Breast epithelium (tissue), 4 donors: ENCODE measurements at regions not wholly inside any gene's neighbourhood (a gene's known extent, or its start where the extent isn't known, plus 50 kb on each side); places are given as distances from the start of the nearest gene placed in this dataset.

Experiments used
- DNase-seq, 2 donors: peaks; one replicate each; pipeline ENCODE4 v3.0.0-alpha.2; 2019; ENCODE audit warnings: low spot score in 2 of 2
- H3K27ac ChIP-seq, 2 donors: fragments of 200-600 bp; sonication (generic) in 1 of 2; one replicate each; pipeline ENCODE4 v1.5.1; 2016 to 2019; ENCODE audit warnings: mild to moderate bottlenecking in 1 of 2
- H3K27me3 ChIP-seq, 2 donors: fragments of 200-600 bp; sonication (generic) in 1 of 2; one replicate each; pipeline versions ENCODE4 v1.5.1 to v1.6.0; 2017 to 2019; ENCODE audit warnings: control low read depth in 1 of 2, mild to moderate bottlenecking in 1 of 2
- H3K36me3 ChIP-seq: fragments of 200-600 bp; one replicate; pipeline ENCODE4 v1.5.1; 2019
- H3K4me1 ChIP-seq, 2 donors: fragments of 200-600 bp; sonication (generic); one replicate each; pipeline ENCODE4 v1.5.1; 2016 to 2019; ENCODE audit warnings: control low read depth in 1 of 2
- H3K4me3 ChIP-seq, 3 donors: fragments of 200-600 bp; sonication (generic); 1 replicate in 2 of 3; 2 replicates in 1 of 3; pipeline ENCODE4 v1.5.1; 2016 to 2019; ENCODE audit warnings: mild to moderate bottlenecking in 3 of 3, moderate library complexity in 2 of 3
- H3K9me3 ChIP-seq, 2 donors: fragments of 200-600 bp; sonication (generic) in 1 of 2; one replicate each; pipeline ENCODE4 v1.5.1; 2016 to 2019; ENCODE audit warnings: control low read depth in 1 of 2
- CTCF ChIP-seq, 3 donors: fragments of 450-650 bp; IDR thresholded peaks; one replicate each; pipeline ENCODE4 v1.5.1; 2016 to 2017; ENCODE audit warnings: antibody characterized with exemption in 3 of 3, mild to moderate bottlenecking in 3 of 3, moderate library complexity in 3 of 3
- POLR2A ChIP-seq: fragments of 450-650 bp; IDR thresholded peaks from one replicate; pipeline ENCODE4 v1.6.1; 2016; ENCODE audit warnings: antibody characterized with exemption, mild to moderate bottlenecking, moderate library complexity
- POLR2AphosphoS5 ChIP-seq, 3 donors: sonication (generic); formaldehyde crosslinking; IDR thresholded peaks; one replicate each; pipeline ENCODE4 v1.6.1; 2017; ENCODE audit warnings: antibody characterized with exemption in 3 of 3
- intact Hi-C: fragments of 100-400 bp; cut with DNase I; formaldehyde crosslinking; loops from one replicate; pipeline ENCODE4 v1.15.1; 2023; ENCODE audit warnings: low total_unique reads

- no peaks in the 10 kb centered on the region for H3K9me3 ChIP-seq
- no peaks in the 10 kb centered on the region for H3K36me3 ChIP-seq
- TF ChIP-seq CTCF (IDR thresholded peaks at IDR 0.05) (no peak), POLR2AphosphoS5 (IDR thresholded peaks at IDR 0.05) (no peak), POLR2A (no peak)
- no peaks in the 10 kb centered on the region for H3K4me1 ChIP-seq
- H3K4me3 ChIP-seq: no peak overlapping the region
- no peak overlapping the region for H3K27ac ChIP-seq
- DNase-seq: no peak
- intact Hi-C loops: no loop called here
- no peaks in the 10 kb centered on the region for H3K27me3 ChIP-seq
These were observed 76.4 kb upstream of the DRD2 start for GRCh38 chr11:113551645-113552044.

- Histone ChIP-seq H3K9me3 (no peaks in the 10 kb centered on the region), H3K27ac (no peak overlapping the region), H3K4me1 (no peaks in the 10 kb centered on the region), H3K36me3 (no peaks in the 10 kb centered on the region), H3K27me3 (no peaks in the 10 kb centered on the region), H3K4me3 (no peak overlapping the region)
- TF ChIP-seq CTCF (IDR thresholded peaks at IDR 0.05): no peak
- TF ChIP-seq POLR2A: no peak
- TF ChIP-seq POLR2AphosphoS5 (IDR thresholded peaks at IDR 0.05): no peak
- DNase-seq: no peak
- intact Hi-C loops: no loop called here
These were observed 74.7 kb upstream of the DRD2 start for GRCh38 chr11:113549611-113550578.

GRCh38 chr11:113549061-113549460, 73.9 kb upstream of the DRD2 start:
- no peak overlapping the region for H3K27ac ChIP-seq
- TF ChIP-seq CTCF (IDR thresholded peaks at IDR 0.05) (no peak), POLR2AphosphoS5 (IDR thresholded peaks at IDR 0.05) (no peak), POLR2A (no peak)

GRCh38 chr11:113547739-113548138, 72.5 kb upstream of the DRD2 start:
- H3K4me1 ChIP-seq: no peaks in the 10 kb centered on the region
- H3K27me3 ChIP-seq: no peaks in the 10 kb centered on the region
- no peaks in the 10 kb centered on the region for H3K36me3 ChIP-seq
- no peaks in the 10 kb centered on the region for H3K9me3 ChIP-seq
- intact Hi-C loops: no loop called here
- no peak overlapping the region for H3K4me3 ChIP-seq
- H3K27ac ChIP-seq: no peak overlapping the region
- TF ChIP-seq CTCF (IDR thresholded peaks at IDR 0.05): no peak
- no peak for TF ChIP-seq POLR2AphosphoS5 (IDR thresholded peaks at IDR 0.05)
- TF ChIP-seq POLR2A: no peak
- DNase-seq: no peak

More at GRCh38 chr11:113549061-113549460, 73.9 kb upstream of the DRD2 start:
- Histone ChIP-seq H3K4me1 (no peaks in the 10 kb centered on the region), H3K27me3 (no peaks in the 10 kb centered on the region), H3K4me3 (no peak overlapping the region), H3K36me3 (no peaks in the 10 kb centered on the region), H3K9me3 (no peaks in the 10 kb centered on the region)
- intact Hi-C loops: no loop called here
- no peak for DNase-seq

- Histone ChIP-seq H3K4me3 (no peak overlapping the region), H3K27me3 (no peaks in the 10 kb centered on the region), H3K9me3 (no peaks in the 10 kb centered on the region), H3K4me1 (no peaks in the 10 kb centered on the region), H3K36me3 (no peaks in the 10 kb centered on the region), H3K27ac (no peak overlapping the region)
- TF ChIP-seq POLR2A (no peak), CTCF (IDR thresholded peaks at IDR 0.05) (no peak), POLR2AphosphoS5 (IDR thresholded peaks at IDR 0.05) (no peak)
- no peak for DNase-seq
- intact Hi-C loops: no loop called here
These were observed 71.7 kb upstream of the DRD2 start for GRCh38 chr11:113546757-113547507.
